Hematopoietic multipotent progenitor cell treated with erythropoietin and hydrocortisone succinate and interleukin-3 and kit ligand, for 8 days (in vitro differentiated cells): ENCODE measurements at regions not wholly inside any gene's neighbourhood (a gene's known extent, or its start where the extent isn't known, plus 50 kb on each side); places are given as distances from the start of the nearest gene placed in this dataset.

Experiments used
- DNase-seq: peaks from one replicate; pipeline ENCODE4 v3.0.0-alpha.2; 2015

DNA sequence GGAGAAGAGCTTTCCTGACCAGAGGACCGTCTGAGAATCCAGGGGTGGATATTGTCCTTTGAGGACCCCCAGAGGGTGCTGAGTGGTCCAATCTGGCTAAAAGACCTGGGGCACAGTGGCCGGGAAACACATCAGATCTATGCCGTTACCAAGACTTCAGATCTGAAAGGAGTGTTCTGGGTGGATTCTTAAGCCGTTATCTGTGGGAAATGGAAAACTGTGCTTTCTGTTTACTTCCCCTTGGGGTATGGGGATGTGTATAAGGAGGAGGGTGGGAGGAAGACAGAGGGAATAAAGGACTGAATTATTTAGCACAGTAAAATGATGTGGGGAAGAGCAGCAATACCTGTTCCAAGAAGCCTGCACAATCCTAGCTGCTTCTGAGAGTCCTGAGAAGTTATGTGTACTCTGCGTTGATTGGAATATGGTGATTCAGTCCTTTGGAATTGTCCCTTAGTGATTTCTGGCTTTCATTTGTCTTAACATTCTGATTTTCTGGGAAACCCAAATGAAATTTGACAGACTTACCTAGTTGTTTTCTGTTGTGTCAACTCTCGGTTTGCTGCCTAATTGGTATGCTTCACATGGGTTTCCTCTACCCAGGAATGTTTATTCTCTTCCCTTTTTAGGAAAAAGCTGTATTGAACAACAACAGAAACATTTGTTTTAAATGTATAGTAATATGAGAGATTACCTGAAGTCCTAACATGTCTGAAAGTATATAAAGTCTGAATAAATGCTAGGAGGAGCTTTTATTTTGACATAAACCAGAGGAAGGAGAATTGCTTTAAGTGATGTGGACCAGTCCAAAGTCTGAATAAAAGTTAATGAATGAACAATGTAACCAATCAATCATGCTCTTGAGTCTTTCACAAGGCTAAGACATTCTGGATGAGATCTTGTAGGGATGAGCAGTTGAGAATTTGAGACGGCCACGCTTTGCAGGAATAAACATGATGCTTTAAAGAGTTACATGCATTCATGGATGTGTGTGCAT, 427.1 kb upstream of the C2CD4B start:
- no peak for DNase-seq

DNA sequence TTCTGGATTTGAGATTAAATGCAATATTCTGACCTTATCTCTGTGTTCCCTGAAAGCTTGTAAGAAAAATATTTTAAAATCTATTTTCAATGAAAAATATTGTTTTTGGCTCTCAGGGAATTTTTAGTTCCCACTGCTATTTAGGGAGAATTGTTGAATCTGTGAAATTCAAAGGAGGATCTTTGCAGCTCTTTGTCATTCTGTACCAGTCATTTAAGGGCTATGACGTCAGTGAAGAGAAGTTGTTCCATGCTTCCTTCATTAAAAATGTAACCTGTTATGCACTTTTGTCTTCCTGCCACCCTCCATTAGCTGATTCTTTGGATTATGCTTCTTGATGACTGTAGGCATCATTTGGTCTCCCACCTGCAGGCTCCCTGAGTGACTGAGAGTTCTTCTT, 427.8 kb upstream of the C2CD4B start:
- no peak for DNase-seq

DNA sequence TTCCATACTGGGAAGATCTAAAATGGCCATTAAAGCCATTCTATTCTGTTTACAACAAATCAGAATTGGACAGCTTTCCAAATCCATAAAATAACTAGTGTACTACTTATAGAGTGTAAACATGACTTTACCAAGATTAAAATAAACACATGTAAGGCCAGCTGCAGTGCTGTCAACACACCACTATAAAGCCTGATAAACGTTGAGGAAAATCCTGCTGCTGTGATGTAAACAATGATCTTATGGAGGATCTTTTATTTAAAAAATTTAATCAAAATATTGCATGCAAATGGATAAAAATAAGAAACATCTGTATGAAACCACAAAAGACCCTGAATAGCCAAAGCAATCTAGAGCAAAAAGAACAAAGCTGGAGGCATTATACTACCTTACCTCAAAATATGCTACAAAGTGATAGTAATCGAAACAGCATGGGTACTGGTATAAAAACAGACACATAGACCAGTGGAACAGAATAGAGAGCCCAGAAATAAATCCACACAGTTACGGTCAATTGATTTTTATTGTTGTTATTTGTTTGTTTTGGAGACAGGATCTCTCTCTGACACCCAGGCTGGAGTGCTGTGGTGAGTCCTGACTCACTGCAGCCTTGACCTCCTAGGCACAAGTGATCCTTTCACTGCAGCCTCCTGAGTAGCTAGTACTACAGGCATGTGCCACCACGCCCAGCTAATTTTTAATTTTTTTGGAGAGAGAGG, 428.8 kb upstream of the C2CD4B start:
- DNase-seq: no peak

GRCh38 chr15:62598217-62598616, 433.1 kb upstream of the C2CD4B start:
- no peak for DNase-seq

GRCh38 chr15:62599791-62600777, 435.0 kb upstream of the C2CD4B start:
- no peak for DNase-seq

GRCh38 chr15:62601777-62602545, 436.9 kb upstream of the C2CD4B start:
- DNase-seq: no peak

DNA sequence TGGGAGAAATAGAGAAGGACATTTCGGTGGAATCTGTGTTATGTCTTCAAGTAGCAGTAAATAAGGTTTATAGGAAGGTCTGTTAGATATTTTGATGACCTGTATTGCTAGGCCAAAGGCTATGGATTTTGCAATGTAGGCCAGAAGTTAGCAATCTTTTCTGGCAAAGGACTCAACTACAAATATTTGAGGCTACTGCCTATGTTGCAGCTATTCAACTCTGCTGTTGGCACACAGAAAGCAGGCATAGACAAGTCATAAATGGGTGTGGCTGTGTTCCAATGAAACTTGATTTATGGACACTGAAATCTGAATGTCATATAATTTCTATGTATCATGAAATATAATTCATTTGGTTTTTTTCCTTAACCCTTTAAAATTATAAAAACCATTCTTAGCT, 438.7 kb upstream of the C2CD4B start:
- DNase-seq: no peak

GRCh38 chr15:62605282-62605681, 437.3 kb upstream of the TPM1 start:
- DNase-seq: no peak

- DNase-seq: no peak
Observed at GRCh38 chr15:62606376-62607113, 436.0 kb upstream of the TPM1 start.

DNA sequence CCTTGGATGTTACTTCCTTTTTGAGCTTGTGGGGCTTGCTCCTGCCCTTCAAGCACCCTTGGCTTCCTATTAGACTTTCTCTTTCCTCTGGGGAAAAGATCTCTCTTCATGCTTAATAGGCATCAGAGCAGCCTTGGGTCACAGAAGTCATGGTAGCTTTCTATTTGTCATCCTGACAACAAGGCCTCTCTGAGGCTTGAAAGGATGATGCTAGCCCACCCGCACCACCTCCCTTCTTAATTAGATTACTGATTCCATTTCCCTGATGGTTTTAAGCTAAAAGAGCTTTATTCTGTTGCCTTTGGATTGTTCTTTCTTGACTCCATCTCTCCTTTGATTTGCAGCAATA, 435.5 kb upstream of the TPM1 start:
- no peak for DNase-seq

DNA sequence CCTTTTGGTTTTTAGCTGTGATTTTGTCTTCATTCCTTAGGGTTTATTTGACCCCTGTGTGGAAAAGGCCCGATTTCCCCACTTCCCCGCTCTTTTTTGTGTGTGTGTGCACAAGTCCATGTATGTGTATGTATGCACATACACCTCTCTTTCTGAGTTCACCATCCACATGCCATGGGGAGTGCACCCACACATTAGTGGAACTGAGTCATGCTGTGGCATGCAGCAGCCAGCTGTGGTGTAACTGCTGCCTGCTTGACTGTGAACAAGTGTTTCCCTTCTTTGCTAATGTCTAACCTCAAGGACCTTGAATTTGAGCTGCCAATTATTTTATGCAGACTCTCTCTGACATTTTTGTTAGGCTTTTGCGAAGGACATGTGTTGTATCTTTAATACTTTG, 434.9 kb upstream of the TPM1 start:
- DNase-seq: no peak

- no peak for DNase-seq
Observed at GRCh38 chr15:62608369-62608768, 434.2 kb upstream of the TPM1 start.

- DNase-seq: no peak
Observed at GRCh38 chr15:62610265-62610869, 432.2 kb upstream of the TPM1 start.

- DNase-seq: no peak
Observed at GRCh38 chr15:62611002-62611401, 431.5 kb upstream of the TPM1 start.

- no peak for DNase-seq
Observed at GRCh38 chr15:62612183-62612733, 430.3 kb upstream of the TPM1 start.

GRCh38 chr15:62612771-62613170, 429.8 kb upstream of the TPM1 start:
- no peak for DNase-seq

GRCh38 chr15:62616746-62617145, 425.8 kb upstream of the TPM1 start:
- DNase-seq: no peak

- DNase-seq: no peak
Observed at GRCh38 chr15:62617741-62618140, 424.8 kb upstream of the TPM1 start.

DNA sequence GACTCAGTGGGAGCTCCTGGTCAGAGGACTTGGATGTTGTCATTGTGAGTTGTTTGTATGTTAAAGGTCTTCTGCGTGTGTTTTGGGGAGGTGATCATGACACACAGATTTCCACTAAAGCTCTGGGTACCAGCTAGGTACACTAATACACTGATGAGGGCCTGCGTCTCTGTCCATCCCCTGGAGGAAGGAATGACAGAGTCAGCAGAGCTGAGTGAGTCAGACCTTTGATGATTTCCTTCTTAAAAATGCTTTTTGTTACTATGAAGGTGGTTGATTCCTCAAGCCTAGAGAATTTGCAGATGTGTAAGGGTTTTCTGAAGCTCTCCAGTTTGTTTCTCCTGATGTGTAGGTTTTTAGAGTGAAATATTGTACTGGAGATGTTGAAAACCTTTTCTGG, 424.1 kb upstream of the TPM1 start:
- no peak for DNase-seq

DNA sequence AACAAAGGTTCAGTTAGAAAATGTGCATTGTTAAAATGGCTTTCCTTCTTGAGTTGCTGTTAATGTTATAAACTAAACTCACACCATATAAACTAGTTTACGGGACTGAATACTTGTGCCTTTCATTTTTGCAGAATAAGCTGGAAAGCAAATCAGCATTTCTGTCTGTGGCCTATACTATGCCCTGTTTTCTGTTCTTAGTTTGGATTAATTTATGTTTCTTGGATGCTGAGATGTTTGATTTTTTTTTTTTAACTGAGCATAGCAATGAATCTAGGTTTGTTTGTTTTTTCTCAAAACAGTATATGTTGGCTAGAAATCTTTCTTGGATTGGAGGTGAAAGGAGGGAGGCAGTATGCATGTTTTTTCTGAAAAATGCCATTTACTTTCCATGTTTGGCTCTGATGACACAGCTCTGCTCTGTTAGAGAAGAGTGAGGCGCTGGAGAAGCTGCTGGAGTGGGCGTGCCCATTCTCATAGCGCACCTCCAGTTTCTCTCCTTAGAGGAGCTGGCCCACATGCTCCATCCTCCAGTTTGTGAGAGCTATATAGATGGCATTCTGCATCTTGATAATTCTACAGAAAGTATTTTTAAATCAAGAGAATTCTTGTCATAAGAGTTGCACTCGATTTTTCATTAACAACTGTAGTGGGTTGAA, 423.6 kb upstream of the TPM1 start:
- DNase-seq: no peak
